Smooth muscle cell (in vitro differentiated cells): ENCODE measurements at regions not wholly inside any gene's neighbourhood (a gene's known extent, or its start where the extent isn't known, plus 50 kb on each side); places are given as distances from the start of the nearest gene placed in this dataset.
"Not testable (repeated sequence)": the region's sequence is repeated elsewhere in the genome, so short reads cannot be mapped to it uniquely, and the experiment has no call there.

Source experiments
- DNase-seq: peaks from one replicate; lab custom pipeline; 2025; ENCODE audit not compliant: unreplicated experiment; lab: John Stamatoyannopoulos, UW
- H2AFZ ChIP-seq: fragments of 200-600 bp; sonication (generic); 2 replicates; pipeline ENCODE4 v1.6.0; 2016; ENCODE audit warnings: antibody characterized with exemption, low read depth, mild to moderate bottlenecking
- H3F3A ChIP-seq: fragments of 200-600 bp; sonication (generic); 2 replicates; pipeline ENCODE4 v1.6.0; 2017; ENCODE audit warnings: antibody characterized with exemption, low read depth
- H3K27ac ChIP-seq: fragments of 200-600 bp; sonication (generic); 2 replicates; pipeline ENCODE4 v1.5.1; 2016; ENCODE audit warnings: low read depth, mild to moderate bottlenecking
- H3K27me3 ChIP-seq: fragments of 200-600 bp; sonication (generic); 2 replicates; pipeline ENCODE4 v1.6.1; 2016; ENCODE audit warnings: low read depth, mild to moderate bottlenecking
- H3K36me3 ChIP-seq: fragments of 200-600 bp; sonication (generic); 2 replicates; pipeline ENCODE4 v1.5.1; 2016; ENCODE audit warnings: low read depth
- H3K4me1 ChIP-seq: fragments of 200-600 bp; sonication (generic); 2 replicates; pipeline ENCODE4 v1.5.1; 2016; ENCODE audit warnings: low read depth
- H3K4me2 ChIP-seq: fragments of 200-600 bp; sonication (generic); 2 replicates; pipeline ENCODE4 v1.6.0; 2016; ENCODE audit warnings: mild to moderate bottlenecking
- H3K4me3 ChIP-seq: fragments of 200-600 bp; sonication (generic); 2 replicates; pipeline ENCODE4 v1.5.1; 2016; ENCODE audit warnings: mild to moderate bottlenecking
- H3K79me2 ChIP-seq: fragments of 200-600 bp; sonication (generic); 2 replicates; pipeline ENCODE4 v1.6.0; 2016; ENCODE audit warnings: low read depth, mild to moderate bottlenecking
- H3K9ac ChIP-seq: fragments of 200-600 bp; sonication (generic); 2 replicates; pipeline ENCODE4 v1.6.0; 2016; ENCODE audit warnings: low read depth
- H3K9me3 ChIP-seq: fragments of 200-600 bp; sonication (generic); replicated peaks from 2 replicates; pipeline ENCODE4 v1.5.1; 2016; ENCODE audit warnings: low read depth
- H4K20me1 ChIP-seq: fragments of 200-600 bp; sonication (generic); 2 replicates; pipeline ENCODE4 v1.6.0; 2016; ENCODE audit warnings: low read depth
- WGBS: methylation state at CpG from one replicate; pipeline ENCODE4 v1.1.7; 2016; ENCODE audit warnings: low lambda C conversion rate; 5-methylcytosine and 5-hydroxymethylcytosine counted together
- TF ChIP-seq, protein P1 (sequence below): fragments of 200-600 bp; sonication (generic); IDR thresholded peaks from 2 replicates; pipeline ENCODE4 v1.5.1; 2017; ENCODE audit warnings: borderline replicate concordance, mild to moderate bottlenecking, antibody characterized with exemption; ENCODE audit not compliant: insufficient read depth, poor library complexity, severe bottlenecking

DNA sequence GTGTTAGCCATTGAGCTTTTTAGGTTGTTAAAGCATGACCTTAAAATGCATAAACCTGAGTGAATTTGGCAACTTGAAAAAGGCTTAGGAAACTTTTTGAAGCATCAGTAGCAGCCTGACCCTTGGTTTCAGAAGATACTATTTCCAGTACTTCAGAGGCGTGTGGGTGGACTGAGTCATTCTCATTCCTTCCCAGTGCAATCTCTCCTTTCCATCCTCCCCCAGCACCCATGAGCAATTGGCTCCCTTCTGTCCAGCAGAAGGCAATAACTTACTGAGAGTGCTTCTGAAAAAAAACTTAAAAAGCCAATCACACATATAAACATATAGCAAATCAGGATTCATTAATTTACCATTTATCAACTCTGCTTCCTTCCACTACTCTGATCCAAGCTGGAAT, 299.3 kb upstream of the STXBP6 start:
- no peak for DNase-seq
- H3K4me3 ChIP-seq: no peak overlapping the region

DNA sequence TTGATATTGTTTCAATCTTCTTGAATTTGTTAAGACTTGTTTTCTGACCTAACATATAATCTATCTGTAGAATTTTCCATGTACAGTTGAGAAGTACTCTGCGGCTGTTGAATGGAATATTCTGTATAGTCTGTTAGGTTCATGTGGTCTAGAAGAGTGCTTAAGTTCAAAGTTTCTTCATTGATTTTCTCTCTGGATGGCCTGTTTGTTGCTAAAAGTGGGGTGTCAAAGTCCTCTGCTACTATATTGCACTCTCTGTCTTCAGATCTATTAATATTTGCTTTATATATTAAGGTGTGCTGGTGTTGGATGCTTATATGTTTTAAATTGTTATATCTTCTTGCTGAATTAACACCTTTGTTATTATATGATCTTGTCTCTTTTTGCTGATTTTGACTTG, 290.9 kb upstream of the STXBP6 start:
- no peak overlapping the region for H3K4me3 ChIP-seq
- no peak overlapping the region for H3K9ac ChIP-seq
- TF ChIP-seq, protein P1, sequence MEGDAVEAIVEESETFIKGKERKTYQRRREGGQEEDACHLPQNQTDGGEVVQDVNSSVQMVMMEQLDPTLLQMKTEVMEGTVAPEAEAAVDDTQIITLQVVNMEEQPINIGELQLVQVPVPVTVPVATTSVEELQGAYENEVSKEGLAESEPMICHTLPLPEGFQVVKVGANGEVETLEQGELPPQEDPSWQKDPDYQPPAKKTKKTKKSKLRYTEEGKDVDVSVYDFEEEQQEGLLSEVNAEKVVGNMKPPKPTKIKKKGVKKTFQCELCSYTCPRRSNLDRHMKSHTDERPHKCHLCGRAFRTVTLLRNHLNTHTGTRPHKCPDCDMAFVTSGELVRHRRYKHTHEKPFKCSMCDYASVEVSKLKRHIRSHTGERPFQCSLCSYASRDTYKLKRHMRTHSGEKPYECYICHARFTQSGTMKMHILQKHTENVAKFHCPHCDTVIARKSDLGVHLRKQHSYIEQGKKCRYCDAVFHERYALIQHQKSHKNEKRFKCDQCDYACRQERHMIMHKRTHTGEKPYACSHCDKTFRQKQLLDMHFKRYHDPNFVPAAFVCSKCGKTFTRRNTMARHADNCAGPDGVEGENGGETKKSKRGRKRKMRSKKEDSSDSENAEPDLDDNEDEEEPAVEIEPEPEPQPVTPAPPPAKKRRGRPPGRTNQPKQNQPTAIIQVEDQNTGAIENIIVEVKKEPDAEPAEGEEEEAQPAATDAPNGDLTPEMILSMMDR: no peak
- no peaks in the 10 kb centered on the region for H3F3A ChIP-seq
- no peak overlapping the region for H3K4me2 ChIP-seq
- no peaks in the 10 kb centered on the region for H4K20me1 ChIP-seq
- H3K9me3 ChIP-seq: peaks cover 6% of the 10 kb centered on the region
- H2AFZ ChIP-seq: no peak overlapping the region
- H3K79me2 ChIP-seq: no peaks in the 10 kb centered on the region
- no peaks in the 10 kb centered on the region for H3K36me3 ChIP-seq
- no peak overlapping the region for H3K27ac ChIP-seq
- 91% methylated on average over 1 of the region's 1 CpG for WGBS
- H3K4me1 ChIP-seq: no peaks in the 10 kb centered on the region
- DNase-seq: no peak
- H3K27me3 ChIP-seq: no peaks in the 10 kb centered on the region

More for the DNA sequence above, 299.3 kb upstream of the STXBP6 start:
- Histone ChIP-seq H2AFZ (no peak overlapping the region), H3K79me2 (no peaks in the 10 kb centered on the region), H3K9ac (no peak overlapping the region), H3K27ac (peak overlapping the region; percentile 80), H3K27me3 (no peaks in the 10 kb centered on the region), H3K9me3 (no peaks in the 10 kb centered on the region), H4K20me1 (no peaks in the 10 kb centered on the region), H3K4me1 (no peaks in the 10 kb centered on the region), H3K36me3 (no peaks in the 10 kb centered on the region), H3F3A (no peaks in the 10 kb centered on the region), H3K4me2 (peak overlapping the region; percentile 35)
- 46% methylated on average over 1 of the region's 1 CpG for WGBS
- TF ChIP-seq, protein P1: no peak

DNA sequence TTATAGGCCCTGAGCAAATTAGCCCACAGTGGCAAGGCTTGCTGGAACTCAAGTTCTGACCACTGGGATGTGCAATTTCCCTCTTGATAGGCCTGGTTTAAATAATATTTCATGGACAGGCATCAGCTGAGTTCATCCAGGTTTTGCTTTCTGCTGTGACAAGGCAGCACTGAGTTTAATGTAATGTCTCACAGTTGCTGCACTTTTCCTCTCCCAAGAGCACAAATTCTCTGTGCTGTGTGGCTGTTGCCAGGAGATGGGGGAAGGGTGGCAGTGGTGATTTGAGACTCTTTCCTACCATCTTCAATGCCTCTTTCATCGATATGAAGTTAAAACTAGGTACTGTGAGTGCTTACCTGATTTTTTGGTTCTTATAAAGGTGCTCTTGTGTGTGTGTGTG, 272.8 kb upstream of the STXBP6 start:
- Histone ChIP-seq H3K9ac (no peak overlapping the region), H3K79me2 (no peaks in the 10 kb centered on the region), H3K27ac (no peak overlapping the region), H3K27me3 (no peaks in the 10 kb centered on the region), H3K4me2 (no peak overlapping the region), H4K20me1 (no peaks in the 10 kb centered on the region), H3F3A (no peaks in the 10 kb centered on the region), H3K36me3 (no peaks in the 10 kb centered on the region), H2AFZ (no peak overlapping the region), H3K4me3 (no peak overlapping the region), H3K9me3 (no peaks in the 10 kb centered on the region), H3K4me1 (no peaks in the 10 kb centered on the region)
- DNase-seq: no peak
- TF ChIP-seq, protein P1: no peak
- 68% methylated on average over 1 of the region's 1 CpG for WGBS

DNA sequence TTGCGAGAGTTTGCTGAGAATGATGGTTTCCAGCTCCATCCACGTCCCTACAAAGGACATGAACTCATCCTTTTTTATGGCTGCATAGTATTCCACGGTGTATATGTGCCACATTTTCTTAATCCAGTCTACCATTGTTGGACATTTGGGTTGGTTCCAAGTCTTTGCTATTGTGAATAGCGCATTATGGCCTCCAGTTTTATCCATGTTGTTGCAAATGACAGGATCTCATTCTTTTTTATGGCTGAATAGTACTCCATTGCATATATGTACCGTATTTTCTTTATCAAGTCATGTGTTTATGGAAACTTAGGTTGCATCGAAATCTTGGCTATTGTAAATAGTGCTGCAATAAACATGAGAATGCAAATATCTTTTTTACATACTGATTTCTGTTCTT, 266.1 kb upstream of the STXBP6 start:
- not testable (repeated sequence) for H3K4me3 ChIP-seq, H3K9me3 ChIP-seq, H3K27me3 ChIP-seq, H2AFZ ChIP-seq, H4K20me1 ChIP-seq, H3K4me1 ChIP-seq, H3K36me3 ChIP-seq, H3K4me2 ChIP-seq, H3K27ac ChIP-seq, H3K9ac ChIP-seq, DNase-seq, H3F3A ChIP-seq, H3K79me2 ChIP-seq
- WGBS: 72% methylated on average over 6 of the region's 6 CpGs
